Gastrocnemius medialis (tissue), 4 donors: ENCODE measurements at regions not wholly inside any gene's neighbourhood (a gene's known extent, or its start where the extent isn't known, plus 50 kb on each side); places are given as distances from the start of the nearest gene placed in this dataset.

Experiments used
- ATAC-seq, 2 donors: fragments of 150-250 bp; one replicate each; pipeline ENCODE4 v1.9.1; 2016
- DNase-seq, 2 donors: peaks; one replicate each; pipeline ENCODE4 v3.0.0-alpha.2; 2019
- H3K27ac ChIP-seq, 4 donors: fragments of 200-600 bp; sonication (generic); 1 replicate in 1 of 4; 2 replicates in 3 of 4; pipeline ENCODE4 v1.5.1; 2016 to 2018; ENCODE audit warnings: mild to moderate bottlenecking in 2 of 4, moderate library complexity in 1 of 4
- H3K27me3 ChIP-seq, 3 donors: fragments of 200-600 bp; sonication (generic) in 2 of 3; 1 replicate in 1 of 3; 2 replicates in 2 of 3; pipeline versions ENCODE4 v1.5.1 to v1.6.0; 2016 to 2019; ENCODE audit warnings: mild to moderate bottlenecking in 1 of 3, moderate library complexity in 1 of 3
- H3K36me3 ChIP-seq, 2 donors: fragments of 200-600 bp; sonication (generic) in 1 of 2; one replicate each; pipeline ENCODE4 v1.5.1; 2017 to 2018
- H3K4me1 ChIP-seq, 2 donors: fragments of 200-600 bp; sonication (generic) in 1 of 2; one replicate each; pipeline ENCODE4 v1.5.1; 2016 to 2017; ENCODE audit warnings: mild to moderate bottlenecking in 2 of 2
- H3K4me3 ChIP-seq, 4 donors: fragments of 200-600 bp; sonication (generic) in 3 of 4; 1 replicate in 1 of 4; 2 replicates in 3 of 4; pipeline ENCODE4 v1.5.1; 2016 to 2019; ENCODE audit warnings: mild to moderate bottlenecking in 2 of 4
- H3K9me3 ChIP-seq, 3 donors: fragments of 200-600 bp; sonication (generic) in 2 of 3; 1 replicate in 1 of 3; 2 replicates in 2 of 3; pipeline ENCODE4 v1.5.1; 2016 to 2019
- CTCF ChIP-seq, 5 experiments: fragments of 450-650 bp in 3 of 5; fragments of 200-600 bp in 2 of 5; sonication (generic) in 2 of 5; IDR thresholded peaks in 4 of 5; conservative IDR thresholded peaks in 1 of 5; 1 replicate in 4 of 5; 2 replicates in 1 of 5; pipeline ENCODE4 v1.5.1; 2016 to 2019; ENCODE audit warnings: antibody characterized with exemption in 5 of 5, mild to moderate bottlenecking in 3 of 5, moderate library complexity in 3 of 5
- POLR2A ChIP-seq, 2 donors: fragments of 450-650 bp; IDR thresholded peaks; one replicate each; pipeline ENCODE4 v1.6.1; 2017; ENCODE audit warnings: antibody characterized with exemption in 2 of 2, mild to moderate bottlenecking in 2 of 2, moderate library complexity in 2 of 2
- in situ Hi-C, 4 donors: fragments of 200-750 bp; cut with MboI; loops; one replicate each; pipeline versions ENCODE4 v1.15.0 to v1.8.0; 2017; ENCODE audit warnings: low sequenced_read_pairs in 4 of 4
- intact Hi-C: fragments of 100-400 bp; cut with DNase I; formaldehyde crosslinking; loops from one replicate; pipeline ENCODE4 v1.15.1; 2023; ENCODE audit warnings: low total_unique reads

GRCh38 chr17:55911186-55911585 is 160.3 kb downstream of the PCTP start:
- intact Hi-C loops, result no loop called here
- DNase-seq, result no peak
- no peaks in the 10 kb centered on the region for H3K27me3 ChIP-seq
- in situ Hi-C loops, result no loop called here
- no peaks in the 10 kb centered on the region for H3K9me3 ChIP-seq
- TF ChIP-seq POLR2A (IDR thresholded peaks at IDR 0.05) (no peak), CTCF (IDR thresholded peaks at IDR 0.05 in 4 of 5, conservative IDR thresholded peaks at IDR 0.05 in 1 of 5) (no peak)
- no peak overlapping the region for H3K27ac ChIP-seq
- no peak for ATAC-seq
- H3K4me1 ChIP-seq, result no peaks in the 10 kb centered on the region
- no peaks in the 10 kb centered on the region for H3K36me3 ChIP-seq
- no peak overlapping the region for H3K4me3 ChIP-seq

GRCh38 chr17:55925440-55925839 is 174.6 kb downstream of the PCTP start:
- in situ Hi-C loops (no loop called here), intact Hi-C loops (no loop called here)
- H3K4me3 ChIP-seq, result no peak overlapping the region
- TF ChIP-seq POLR2A (IDR thresholded peaks at IDR 0.05) (no peak), CTCF (IDR thresholded peaks at IDR 0.05 in 4 of 5, conservative IDR thresholded peaks at IDR 0.05 in 1 of 5) (no peak)
- ATAC-seq (no peak), DNase-seq (no peak)
- H3K9me3 ChIP-seq, result peaks cover 0 to 5% (median 0%) of the 10 kb centered on the region in 3 donors
- H3K36me3 ChIP-seq, result no peaks in the 10 kb centered on the region
- H3K4me1 ChIP-seq, result no peaks in the 10 kb centered on the region
- no peak overlapping the region for H3K27ac ChIP-seq
- H3K27me3 ChIP-seq, result no peaks in the 10 kb centered on the region

- Histone ChIP-seq H3K4me1 (no peaks in the 10 kb centered on the region), H3K36me3 (no peaks in the 10 kb centered on the region), H3K4me3 (no peak overlapping the region), H3K27me3 (no peaks in the 10 kb centered on the region), H3K9me3 (peaks cover 0 to 5% (median 0%) of the 10 kb centered on the region in 3 donors), H3K27ac (no peak overlapping the region)
- TF ChIP-seq CTCF (IDR thresholded peaks at IDR 0.05 in 4 of 5, conservative IDR thresholded peaks at IDR 0.05 in 1 of 5) (no peak), POLR2A (IDR thresholded peaks at IDR 0.05) (no peak)
- intact Hi-C loops (no loop called here), in situ Hi-C loops (no loop called here)
- DNase-seq, result no peak
- ATAC-seq, result no peak
Observed at GRCh38 chr17:55926276-55926990, 175.6 kb downstream of the PCTP start.

- no peak for TF ChIP-seq POLR2A (IDR thresholded peaks at IDR 0.05)
- TF ChIP-seq CTCF (IDR thresholded peaks at IDR 0.05 in 4 of 5, conservative IDR thresholded peaks at IDR 0.05 in 1 of 5), result no peak
- in situ Hi-C loops, result no loop called here
- DNase-seq, result no peak
Observed at GRCh38 chr17:55930291-55930809, 179.5 kb downstream of the PCTP start.

More at GRCh38 chr17:55930291-55930809, 179.5 kb downstream of the PCTP start:
- Histone ChIP-seq H3K4me3 (no peak overlapping the region), H3K27ac (no peak overlapping the region), H3K27me3 (no peaks in the 10 kb centered on the region), H3K9me3 (peaks cover 0 to 5% (median 0%) of the 10 kb centered on the region in 3 donors), H3K36me3 (no peaks in the 10 kb centered on the region), H3K4me1 (no peaks in the 10 kb centered on the region)
- intact Hi-C loops, result no loop called here
- ATAC-seq, result no peak
